Body of pancreas (tissue), 4 donors: ENCODE measurements at regions not wholly inside any gene's neighbourhood (a gene's known extent, or its start where the extent isn't known, plus 50 kb on each side); places are given as distances from the start of the nearest gene placed in this dataset.

ENCODE experiments used
- ATAC-seq: fragments of 150-250 bp; one replicate; pipeline ENCODE4 v1.9.1; 2016
- DNase-seq, 4 donors: peaks; one replicate each; pipeline ENCODE4 v3.0.0-alpha.2; 2019
- H3K27ac ChIP-seq, 4 donors: fragments of 200-600 bp; sonication (generic); 1 replicate in 3 of 4; 2 replicates in 1 of 4; pipeline versions ENCODE4 v1.5.1 to v1.6.1; 2016 to 2019; ENCODE audit warnings: mild to moderate bottlenecking in 1 of 4, mixed read lengths in 1 of 4, moderate library complexity in 1 of 4
- H3K27me3 ChIP-seq, 2 donors: fragments of 200-600 bp; sonication (generic); one replicate each; pipeline ENCODE4 v1.6.0; 2016; ENCODE audit warnings: mild to moderate bottlenecking in 1 of 2
- H3K36me3 ChIP-seq, 2 donors: fragments of 200-600 bp; sonication (generic); replicated peaks in 1 of 2; 2 replicates each; pipeline ENCODE4 v1.5.1; 2016; ENCODE audit warnings: low read depth in 2 of 2; ENCODE audit not compliant: insufficient read depth in 1 of 2
- H3K4me1 ChIP-seq: fragments of 200-600 bp; sonication (generic); one replicate; pipeline ENCODE4 v1.6.0; 2016
- H3K4me3 ChIP-seq, 2 donors: fragments of 200-600 bp; sonication (generic); 1 replicate in 1 of 2; 2 replicates in 1 of 2; pipeline ENCODE4 v1.5.1; 2016 to 2019
- H3K9me3 ChIP-seq, 3 donors: fragments of 200-600 bp; sonication (generic); 1 replicate in 2 of 3; 2 replicates in 1 of 3; pipeline ENCODE4 v1.5.1; 2016
- CTCF ChIP-seq, 7 experiments: fragments of 450-650 bp in 4 of 7; fragments of 200-600 bp in 3 of 7; sonication (generic) in 3 of 7; IDR thresholded peaks; one replicate each; pipeline ENCODE4 v1.5.1; 2016 to 2019; ENCODE audit warnings: antibody characterized with exemption in 7 of 7
- POLR2A ChIP-seq, 3 donors: fragments of 450-650 bp; IDR thresholded peaks; one replicate each; pipeline ENCODE4 v1.6.1; 2016; ENCODE audit warnings: antibody characterized with exemption in 3 of 3, mild to moderate bottlenecking in 2 of 3
- WGBS, 2 donors: methylation state at CpG; one replicate each; pipeline ENCODE4 v1.1.5; 2017; 5-methylcytosine and 5-hydroxymethylcytosine counted together
- intact Hi-C: fragments of 100-400 bp; cut with DNase I; formaldehyde crosslinking; loops from one replicate; pipeline ENCODE4 v1.15.1; 2023

GRCh38 chr1:191405417-191405816 lies 752.8 kb upstream of the RGS18 start:
- intact Hi-C loops: no loop called here

GRCh38 chr1:191414981-191415640 lies 743.2 kb upstream of the RGS18 start:
- 65 to 74% methylated on average over 2 of the region's 2 CpGs for WGBS, 2 donors
- no peaks in the 10 kb centered on the region for H3K9me3 ChIP-seq
- no peak for ATAC-seq
- no peaks in the 10 kb centered on the region for H3K27me3 ChIP-seq
- intact Hi-C loops: no loop called here
- H3K4me1 ChIP-seq: no peaks in the 10 kb centered on the region
- H3K27ac ChIP-seq: no peak overlapping the region
- H3K36me3 ChIP-seq: no peaks in the 10 kb centered on the region
- no peak for DNase-seq
- TF ChIP-seq POLR2A (IDR thresholded peaks at IDR 0.05): no peak
- no peak for TF ChIP-seq CTCF (IDR thresholded peaks at IDR 0.05)
- no peak overlapping the region for H3K4me3 ChIP-seq

More at GRCh38 chr1:191405417-191405816, 752.8 kb upstream of the RGS18 start:
- DNase-seq (no peak), ATAC-seq (no peak)
- Histone ChIP-seq H3K27me3 (no peaks in the 10 kb centered on the region), H3K4me1 (no peaks in the 10 kb centered on the region), H3K36me3 (no peaks in the 10 kb centered on the region), H3K9me3 (no peaks in the 10 kb centered on the region), H3K4me3 (no peak overlapping the region), H3K27ac (no peak overlapping the region)
- TF ChIP-seq POLR2A (IDR thresholded peaks at IDR 0.05) (no peak), CTCF (IDR thresholded peaks at IDR 0.05) (no peak)
- WGBS, 2 donors: 27 to 38% methylated on average over 3 of the region's 3 CpGs

- TF ChIP-seq CTCF (IDR thresholded peaks at IDR 0.05) (no peak), POLR2A (IDR thresholded peaks at IDR 0.05) (no peak)
- WGBS, 2 donors: 48 to 65% methylated on average over 1 of the region's 1 CpG
- no peaks in the 10 kb centered on the region for H3K27me3 ChIP-seq
- ATAC-seq (no peak), DNase-seq (no peak)
- no peak overlapping the region for H3K4me3 ChIP-seq
- H3K27ac ChIP-seq: no peak overlapping the region
- intact Hi-C loops: no loop called here
- no peaks in the 10 kb centered on the region for H3K9me3 ChIP-seq
- no peaks in the 10 kb centered on the region for H3K36me3 ChIP-seq
- no peaks in the 10 kb centered on the region for H3K4me1 ChIP-seq
These were observed 738.4 kb upstream of the RGS18 start for GRCh38 chr1:191419842-191420241.

GRCh38 chr1:191427593-191427992 lies 730.7 kb upstream of the RGS18 start:
- no peak overlapping the region for H3K4me3 ChIP-seq
- 51 to 59% methylated on average over 3 of the region's 3 CpGs for WGBS, 2 donors
- ATAC-seq: no peak
- no peak for DNase-seq
- H3K4me1 ChIP-seq: no peaks in the 10 kb centered on the region
- H3K36me3 ChIP-seq: no peaks in the 10 kb centered on the region
- intact Hi-C loops: no loop called here
- H3K27ac ChIP-seq: no peak overlapping the region
- no peaks in the 10 kb centered on the region for H3K27me3 ChIP-seq
- TF ChIP-seq CTCF (IDR thresholded peaks at IDR 0.05) (no peak), POLR2A (IDR thresholded peaks at IDR 0.05) (no peak)
- H3K9me3 ChIP-seq: no peaks in the 10 kb centered on the region

- intact Hi-C loops: no loop called here
These were observed 725.4 kb upstream of the RGS18 start for GRCh38 chr1:191432817-191433216.

More at GRCh38 chr1:191432817-191433216, 725.4 kb upstream of the RGS18 start:
- WGBS, 2 donors: 0 to 51% methylated on average over 1 to 3 of the region's 3 CpGs
- ATAC-seq: no peak
- no peaks in the 10 kb centered on the region for H3K36me3 ChIP-seq
- no peak overlapping the region for H3K27ac ChIP-seq
- H3K9me3 ChIP-seq: no peaks in the 10 kb centered on the region
- no peak overlapping the region for H3K4me3 ChIP-seq
- H3K4me1 ChIP-seq: no peaks in the 10 kb centered on the region
- no peaks in the 10 kb centered on the region for H3K27me3 ChIP-seq
- DNase-seq: no peak
- TF ChIP-seq POLR2A (IDR thresholded peaks at IDR 0.05) (no peak), CTCF (IDR thresholded peaks at IDR 0.05) (no peak)
